ENCODE measurements at regions not wholly inside any gene's neighbourhood (a gene's known extent, or its start where the extent isn't known, plus 50 kb on each side); places are given as distances from the start of the nearest gene placed in this dataset.

DNA sequence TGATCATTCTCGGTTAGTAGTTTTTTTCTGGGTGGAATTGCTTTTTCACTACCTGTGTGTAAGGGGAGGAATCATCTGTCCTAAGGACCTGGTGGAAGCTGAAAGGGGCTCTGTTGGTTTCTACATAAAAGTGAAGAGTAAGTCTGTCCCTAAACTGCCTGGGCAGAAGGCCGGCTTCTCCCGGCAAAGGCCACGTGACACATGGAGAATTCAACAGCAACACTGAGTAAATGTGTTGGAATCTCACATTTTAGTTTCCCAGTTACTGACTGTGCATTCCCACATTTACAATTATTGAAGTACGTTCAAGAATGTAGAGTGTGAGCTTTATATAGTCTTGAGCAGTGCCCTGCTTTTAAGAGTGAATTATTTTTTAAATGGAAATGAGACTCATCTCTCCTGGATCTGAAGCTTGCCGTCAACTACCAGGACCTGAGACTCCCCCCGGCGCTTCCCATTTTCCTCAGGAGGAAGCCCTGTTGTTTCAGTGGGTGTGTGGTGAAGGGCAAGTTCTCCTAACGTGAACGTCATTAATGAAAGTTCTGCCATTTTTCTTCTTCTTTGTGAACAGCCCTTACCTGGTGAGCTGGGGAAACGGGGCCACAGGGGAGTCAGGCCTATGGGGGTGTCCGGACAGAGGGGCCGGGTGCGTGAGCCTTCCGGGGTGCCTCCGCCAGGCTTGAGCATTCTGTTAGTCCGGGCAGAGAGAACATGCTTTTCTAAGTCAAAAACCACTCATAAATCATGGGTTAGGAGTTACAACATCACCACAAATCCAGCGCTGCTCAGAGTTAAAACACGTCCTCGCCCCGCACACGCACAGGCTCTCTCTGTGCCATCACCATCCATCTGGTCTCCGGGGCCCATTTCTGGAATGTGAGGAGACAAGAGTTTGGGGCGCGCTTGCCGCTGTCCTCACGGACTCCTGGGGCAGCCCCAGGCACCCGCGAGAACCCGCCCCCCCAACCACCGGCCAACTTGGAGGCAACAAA is 56.6 kb upstream of the SMOC2 start:
- DNase-seq (ENCODE audit: low read depth in 4 of 6, low spot score in 6 of 6): peak in 2 of 6 donors; percentile 29 to 48
- Histone ChIP-seq H3K27me3 (ENCODE audit: control insufficient read depth, insufficient read depth, low read length) (peaks cover 3% of the 10 kb centered on the region), H3K4me1 (ENCODE audit: control insufficient read depth, insufficient read depth, low read length) (peaks cover 33% of the 10 kb centered on the region), H3K4me3 (ENCODE audit: low read depth, low read length) (no peak overlapping the region), H3K36me3 (ENCODE audit: control insufficient read depth, insufficient read depth, low read length) (no peaks in the 10 kb centered on the region), H3K9me3 (ENCODE audit: control insufficient read depth, insufficient read depth, low read length) (no peaks in the 10 kb centered on the region), H3K27ac (ENCODE audit: low read depth, low read length) (peak overlapping the region; percentile 27)
- 51% methylated on average over 11 of the region's 31 CpGs for WGBS (ENCODE audit: insufficient coverage)

DNA sequence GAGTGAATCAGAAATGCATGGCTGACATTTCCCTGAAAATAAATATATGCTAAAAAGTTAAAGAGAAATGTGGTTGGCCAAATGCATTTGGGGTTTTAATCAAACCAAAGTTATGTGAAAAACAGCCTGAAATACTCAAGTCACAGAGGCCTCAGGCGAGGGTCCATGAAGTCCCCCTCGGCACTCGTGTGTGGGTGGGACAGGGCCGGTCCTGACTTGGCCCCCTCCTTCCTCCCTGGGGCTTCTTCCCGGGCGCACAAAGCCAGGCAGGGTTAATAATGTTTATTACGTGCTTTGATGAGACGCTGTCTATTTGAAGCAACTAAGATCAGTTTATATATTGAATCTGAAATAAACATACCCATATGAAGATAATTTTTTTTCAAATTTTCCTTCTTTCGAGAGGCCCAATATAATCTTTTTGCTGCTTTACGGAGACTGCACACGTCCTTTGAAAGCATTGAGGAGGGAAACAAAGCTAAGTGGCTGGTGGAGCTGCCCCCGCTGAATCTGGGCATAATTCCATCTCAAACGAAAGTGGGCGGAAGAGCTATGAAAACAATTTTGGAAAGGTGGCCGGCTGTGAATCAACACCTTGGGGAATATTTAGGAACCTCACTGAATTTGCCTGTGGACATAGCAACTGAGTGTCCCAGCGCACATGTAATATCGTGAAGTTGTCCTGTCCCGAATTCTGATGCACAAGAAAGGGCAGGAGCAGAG is 55.8 kb upstream of the SMOC2 start:
- 51% methylated on average over 7 of the region's 18 CpGs for WGBS (ENCODE audit: insufficient coverage)
- H3K4me3 ChIP-seq (ENCODE audit: low read depth, low read length): no peak overlapping the region
- H3K9me3 ChIP-seq (ENCODE audit: control insufficient read depth, insufficient read depth, low read length): no peaks in the 10 kb centered on the region
- H3K27me3 ChIP-seq (ENCODE audit: control insufficient read depth, insufficient read depth, low read length): peaks cover 3% of the 10 kb centered on the region
- no peaks in the 10 kb centered on the region for H3K36me3 ChIP-seq (ENCODE audit: control insufficient read depth, insufficient read depth, low read length)
- H3K27ac ChIP-seq (ENCODE audit: low read depth, low read length): peak overlapping the region; percentile 27
- peak in 2 of 6 donors; percentile 31 to 42 for DNase-seq (ENCODE audit: low read depth in 4 of 6, low spot score in 6 of 6)
- H3K4me1 ChIP-seq (ENCODE audit: control insufficient read depth, insufficient read depth, low read length): peaks cover 33% of the 10 kb centered on the region

GRCh38 chr6:168385858-168386735 is 54.9 kb upstream of the SMOC2 start:
- peaks cover 8% of the 10 kb centered on the region for H3K27me3 ChIP-seq (ENCODE audit: control insufficient read depth, insufficient read depth, low read length)
- peaks cover 33% of the 10 kb centered on the region for H3K4me1 ChIP-seq (ENCODE audit: control insufficient read depth, insufficient read depth, low read length)
- no peak for DNase-seq (ENCODE audit: low read depth in 4 of 6, low spot score in 6 of 6)
- no peak overlapping the region for H3K4me3 ChIP-seq (ENCODE audit: low read depth, low read length)
- H3K27ac ChIP-seq (ENCODE audit: low read depth, low read length): no peak overlapping the region
- H3K9me3 ChIP-seq (ENCODE audit: control insufficient read depth, insufficient read depth, low read length): no peaks in the 10 kb centered on the region
- 66% methylated on average over 7 of the region's 9 CpGs for WGBS (ENCODE audit: insufficient coverage)
- no peaks in the 10 kb centered on the region for H3K36me3 ChIP-seq (ENCODE audit: control insufficient read depth, insufficient read depth, low read length)

- Histone ChIP-seq H3K27me3 (ENCODE audit: control insufficient read depth, insufficient read depth, low read length) (peaks cover 8% of the 10 kb centered on the region), H3K27ac (ENCODE audit: low read depth, low read length) (no peak overlapping the region), H3K36me3 (ENCODE audit: control insufficient read depth, insufficient read depth, low read length) (no peaks in the 10 kb centered on the region), H3K9me3 (ENCODE audit: control insufficient read depth, insufficient read depth, low read length) (no peaks in the 10 kb centered on the region), H3K4me3 (ENCODE audit: low read depth, low read length) (no peak overlapping the region), H3K4me1 (ENCODE audit: control insufficient read depth, insufficient read depth, low read length) (peaks cover 33% of the 10 kb centered on the region)
- no peak for DNase-seq (ENCODE audit: low read depth in 4 of 6, low spot score in 6 of 6)
- WGBS (ENCODE audit: insufficient coverage): 100% methylated on average over 1 of the region's 9 CpGs
These were observed 54.0 kb upstream of the SMOC2 start for GRCh38 chr6:168386973-168387372.

DNA sequence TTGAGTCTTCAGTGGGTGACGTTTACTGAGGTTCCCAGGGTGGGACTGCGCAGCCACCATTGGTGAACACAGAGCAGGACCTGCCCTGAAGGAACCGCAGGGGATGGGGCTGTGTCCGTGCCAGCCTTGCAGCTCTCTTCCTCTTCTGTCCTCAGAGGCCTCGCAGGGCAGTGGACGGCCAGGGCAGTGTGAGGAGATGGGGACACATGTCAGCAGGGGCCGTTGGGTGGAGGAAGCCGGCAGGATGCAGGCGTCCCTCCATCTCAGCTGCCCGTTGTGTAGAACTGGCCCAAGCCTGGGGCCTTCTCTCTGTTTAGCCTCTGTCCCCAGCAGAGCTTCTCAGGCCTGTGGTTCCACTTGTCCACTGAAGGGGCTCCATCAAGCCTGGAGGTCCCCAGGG is 53.6 kb upstream of the SMOC2 start:
- peaks cover 8% of the 10 kb centered on the region for H3K27me3 ChIP-seq (ENCODE audit: control insufficient read depth, insufficient read depth, low read length)
- 87% methylated on average over 8 of the region's 10 CpGs for WGBS (ENCODE audit: insufficient coverage)
- H3K27ac ChIP-seq (ENCODE audit: low read depth, low read length): no peak overlapping the region
- no peak for DNase-seq (ENCODE audit: low read depth in 4 of 6, low spot score in 6 of 6)
- H3K4me1 ChIP-seq (ENCODE audit: control insufficient read depth, insufficient read depth, low read length): peaks cover 33% of the 10 kb centered on the region
- H3K4me3 ChIP-seq (ENCODE audit: low read depth, low read length): no peak overlapping the region
- no peaks in the 10 kb centered on the region for H3K9me3 ChIP-seq (ENCODE audit: control insufficient read depth, insufficient read depth, low read length)
- no peaks in the 10 kb centered on the region for H3K36me3 ChIP-seq (ENCODE audit: control insufficient read depth, insufficient read depth, low read length)

GRCh38 chr6:168387911-168388310 is 53.1 kb upstream of the SMOC2 start:
- WGBS (ENCODE audit: insufficient coverage): 40% methylated on average over 17 of the region's 18 CpGs

DNA sequence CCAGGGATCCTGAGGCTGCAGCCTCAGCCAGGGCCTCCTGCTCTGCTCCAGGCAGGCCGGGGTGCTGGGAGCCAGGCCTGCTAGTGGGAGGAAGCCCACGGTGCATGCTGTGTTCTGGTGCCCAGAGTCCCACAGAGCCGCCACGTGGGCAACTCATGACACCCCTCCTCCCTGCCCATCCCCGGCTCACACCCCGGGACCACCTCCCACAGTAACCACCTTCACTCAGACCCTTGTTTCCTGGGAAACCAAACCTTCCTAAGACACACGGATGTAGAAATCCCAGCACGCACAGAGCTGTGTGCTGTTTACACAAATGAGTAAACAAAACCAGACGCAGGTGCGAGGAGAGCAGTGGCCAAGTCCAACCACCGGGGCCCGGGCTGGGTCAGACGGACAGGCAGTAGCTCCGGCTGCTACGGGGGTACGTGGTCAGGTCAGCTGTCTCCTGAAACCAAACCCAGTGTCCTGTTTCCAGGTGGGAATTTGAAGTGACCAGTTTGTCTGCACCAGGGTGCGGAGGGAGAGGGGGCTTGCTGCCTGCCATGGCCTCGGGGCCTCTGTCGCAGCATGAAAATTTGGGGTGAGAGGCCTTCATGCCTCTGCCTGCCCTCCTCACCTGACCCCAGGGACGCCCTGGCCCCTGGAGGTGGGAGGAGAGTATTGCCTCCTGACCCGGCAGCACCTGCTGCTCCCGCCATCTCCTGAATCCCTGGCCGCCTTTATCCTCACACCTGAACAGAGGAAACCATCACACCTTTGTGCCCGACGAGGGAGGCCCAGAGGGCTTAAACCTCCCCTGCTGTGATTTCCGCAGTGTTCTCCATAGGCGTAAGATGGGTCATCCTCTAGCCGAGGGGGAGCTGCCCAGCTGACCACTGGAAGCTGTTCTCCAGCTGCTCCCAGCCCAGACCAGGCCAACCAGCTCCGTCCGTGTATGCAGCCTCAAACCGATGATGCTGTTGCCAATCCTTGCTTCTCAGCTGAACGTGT is 52.0 kb upstream of the SMOC2 start:
- H3K27me3 ChIP-seq (ENCODE audit: control insufficient read depth, insufficient read depth, low read length): peaks cover 8% of the 10 kb centered on the region
- DNase-seq (ENCODE audit: low read depth in 4 of 6, low spot score in 6 of 6): peak in 1 of 6 donors; percentile 32
- H3K4me3 ChIP-seq (ENCODE audit: low read depth, low read length): no peak overlapping the region
- H3K27ac ChIP-seq (ENCODE audit: low read depth, low read length): no peak overlapping the region
- no peaks in the 10 kb centered on the region for H3K36me3 ChIP-seq (ENCODE audit: control insufficient read depth, insufficient read depth, low read length)
- peaks cover 33% of the 10 kb centered on the region for H3K4me1 ChIP-seq (ENCODE audit: control insufficient read depth, insufficient read depth, low read length)
- no peaks in the 10 kb centered on the region for H3K9me3 ChIP-seq (ENCODE audit: control insufficient read depth, insufficient read depth, low read length)
- WGBS (ENCODE audit: insufficient coverage): 71% methylated on average over 27 of the region's 32 CpGs

More at GRCh38 chr6:168387911-168388310, 53.1 kb upstream of the SMOC2 start:
- H3K27me3 ChIP-seq (ENCODE audit: control insufficient read depth, insufficient read depth, low read length): peaks cover 8% of the 10 kb centered on the region
- DNase-seq (ENCODE audit: low read depth in 4 of 6, low spot score in 6 of 6): peak in 3 of 6 donors; percentile 19 to 52 (median 49)
- H3K4me3 ChIP-seq (ENCODE audit: low read depth, low read length): no peak overlapping the region
- H3K27ac ChIP-seq (ENCODE audit: low read depth, low read length): no peak overlapping the region
- no peaks in the 10 kb centered on the region for H3K36me3 ChIP-seq (ENCODE audit: control insufficient read depth, insufficient read depth, low read length)
- H3K4me1 ChIP-seq (ENCODE audit: control insufficient read depth, insufficient read depth, low read length): peaks cover 33% of the 10 kb centered on the region
- no peaks in the 10 kb centered on the region for H3K9me3 ChIP-seq (ENCODE audit: control insufficient read depth, insufficient read depth, low read length)

GRCh38 chr6:168390749-168391420 is 50.1 kb upstream of the SMOC2 start:
- Histone ChIP-seq H3K27me3 (ENCODE audit: control insufficient read depth, insufficient read depth, low read length) (peaks cover 5% of the 10 kb centered on the region), H3K36me3 (ENCODE audit: control insufficient read depth, insufficient read depth, low read length) (no peaks in the 10 kb centered on the region), H3K4me1 (ENCODE audit: control insufficient read depth, insufficient read depth, low read length) (peaks cover 19% of the 10 kb centered on the region), H3K9me3 (ENCODE audit: control insufficient read depth, insufficient read depth, low read length) (no peaks in the 10 kb centered on the region), H3K4me3 (ENCODE audit: low read depth, low read length) (no peak overlapping the region), H3K27ac (ENCODE audit: low read depth, low read length) (no peak overlapping the region)
- 56% methylated on average over 17 of the region's 17 CpGs for WGBS (ENCODE audit: insufficient coverage)
- DNase-seq (ENCODE audit: low read depth in 4 of 6, low spot score in 6 of 6): no peak
